ENCODE measurements at regions not wholly inside any gene's neighbourhood (a gene's known extent, or its start where the extent isn't known, plus 50 kb on each side); places are given as distances from the start of the nearest gene placed in this dataset.

DNA sequence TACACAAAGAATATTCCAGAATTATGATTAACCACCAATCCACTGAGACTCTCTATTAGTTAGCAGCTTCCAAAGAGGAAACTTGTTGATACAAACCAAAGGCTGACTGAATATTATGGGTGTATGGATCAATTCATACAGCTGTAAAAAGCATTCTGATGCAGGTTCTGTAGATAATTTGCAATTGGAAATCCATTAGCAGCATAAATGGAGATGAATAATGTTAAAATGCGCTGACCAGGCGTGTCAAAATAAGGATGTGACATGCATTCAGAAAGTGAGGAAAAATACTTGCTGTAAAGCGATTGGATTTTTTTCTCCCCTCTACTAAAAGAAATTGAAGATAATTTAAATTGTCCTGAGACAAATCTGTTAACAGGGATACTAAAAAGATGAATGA, 169.0 kb upstream of the DDX18 start:
- TF ChIP-seq EZH2phosphoT487 (IDR thresholded peaks at IDR 0.05; ENCODE audit: low read depth), result no peak
- TF ChIP-seq, protein P1, sequence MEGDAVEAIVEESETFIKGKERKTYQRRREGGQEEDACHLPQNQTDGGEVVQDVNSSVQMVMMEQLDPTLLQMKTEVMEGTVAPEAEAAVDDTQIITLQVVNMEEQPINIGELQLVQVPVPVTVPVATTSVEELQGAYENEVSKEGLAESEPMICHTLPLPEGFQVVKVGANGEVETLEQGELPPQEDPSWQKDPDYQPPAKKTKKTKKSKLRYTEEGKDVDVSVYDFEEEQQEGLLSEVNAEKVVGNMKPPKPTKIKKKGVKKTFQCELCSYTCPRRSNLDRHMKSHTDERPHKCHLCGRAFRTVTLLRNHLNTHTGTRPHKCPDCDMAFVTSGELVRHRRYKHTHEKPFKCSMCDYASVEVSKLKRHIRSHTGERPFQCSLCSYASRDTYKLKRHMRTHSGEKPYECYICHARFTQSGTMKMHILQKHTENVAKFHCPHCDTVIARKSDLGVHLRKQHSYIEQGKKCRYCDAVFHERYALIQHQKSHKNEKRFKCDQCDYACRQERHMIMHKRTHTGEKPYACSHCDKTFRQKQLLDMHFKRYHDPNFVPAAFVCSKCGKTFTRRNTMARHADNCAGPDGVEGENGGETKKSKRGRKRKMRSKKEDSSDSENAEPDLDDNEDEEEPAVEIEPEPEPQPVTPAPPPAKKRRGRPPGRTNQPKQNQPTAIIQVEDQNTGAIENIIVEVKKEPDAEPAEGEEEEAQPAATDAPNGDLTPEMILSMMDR (IDR thresholded peaks at IDR 0.05; ENCODE audit: low read depth, low read length), result no peak
- Histone ChIP-seq H3K27me3 (ENCODE audit: low read depth, low read length) (no peaks in the 10 kb centered on the region), H3K4me3 (ENCODE audit: low read length) (no peak overlapping the region), H4K20me1 (ENCODE audit: insufficient read depth, low read length) (no peaks in the 10 kb centered on the region), H3K36me3 (replicated peaks; ENCODE audit: low read depth, low read length) (no peaks in the 10 kb centered on the region), H3K9ac (ENCODE audit: low read length) (no peak overlapping the region), H3K4me2 (ENCODE audit: low read length) (no peak overlapping the region), H3K79me2 (ENCODE audit: low read length) (no peaks in the 10 kb centered on the region), H3K27ac (ENCODE audit: low read length) (no peak overlapping the region), H2AFZ (ENCODE audit: low read depth, low read length) (no peak overlapping the region), H3K4me1 (ENCODE audit: low read length) (no peaks in the 10 kb centered on the region), H3K9me3 (ENCODE audit: insufficient read depth, low read length) (no peaks in the 10 kb centered on the region)

DNA sequence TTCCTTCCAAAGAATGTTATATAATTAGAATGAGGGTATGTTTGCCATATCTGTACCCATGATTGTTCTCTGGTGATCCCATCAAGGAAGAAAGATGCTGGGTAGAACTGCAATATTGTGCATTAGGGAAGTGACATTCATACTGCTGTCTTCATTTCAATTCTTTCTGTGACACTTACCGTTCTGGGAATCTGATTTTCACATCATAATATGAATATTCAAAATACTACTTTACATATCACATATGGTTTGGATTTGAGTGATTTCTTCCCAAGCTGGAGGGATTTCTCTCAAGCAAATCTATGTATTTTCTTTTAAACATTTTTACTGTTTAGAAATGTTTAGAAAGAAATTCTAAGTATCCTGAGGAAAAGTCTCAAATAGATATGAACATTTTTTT, 168.4 kb upstream of the DDX18 start:
- no peak overlapping the region for H3K27ac ChIP-seq (ENCODE audit: low read length)
- H3K79me2 ChIP-seq (ENCODE audit: low read length), result no peaks in the 10 kb centered on the region
- H3K4me2 ChIP-seq (ENCODE audit: low read length), result no peak overlapping the region
- no peaks in the 10 kb centered on the region for H3K27me3 ChIP-seq (ENCODE audit: low read depth, low read length)
- H3K4me1 ChIP-seq (ENCODE audit: low read length), result no peaks in the 10 kb centered on the region
- H3K4me3 ChIP-seq (ENCODE audit: low read length), result no peak overlapping the region
- no peaks in the 10 kb centered on the region for H3K9me3 ChIP-seq (ENCODE audit: insufficient read depth, low read length)
- H2AFZ ChIP-seq (ENCODE audit: low read depth, low read length), result no peak overlapping the region
- H3K36me3 ChIP-seq (replicated peaks; ENCODE audit: low read depth, low read length), result no peaks in the 10 kb centered on the region
- H4K20me1 ChIP-seq (ENCODE audit: insufficient read depth, low read length), result no peaks in the 10 kb centered on the region
- TF ChIP-seq, protein P1 (IDR thresholded peaks at IDR 0.05; ENCODE audit: low read depth, low read length), result no peak
- no peak for TF ChIP-seq EZH2phosphoT487 (IDR thresholded peaks at IDR 0.05; ENCODE audit: low read depth)
- no peak overlapping the region for H3K9ac ChIP-seq (ENCODE audit: low read length)

DNA sequence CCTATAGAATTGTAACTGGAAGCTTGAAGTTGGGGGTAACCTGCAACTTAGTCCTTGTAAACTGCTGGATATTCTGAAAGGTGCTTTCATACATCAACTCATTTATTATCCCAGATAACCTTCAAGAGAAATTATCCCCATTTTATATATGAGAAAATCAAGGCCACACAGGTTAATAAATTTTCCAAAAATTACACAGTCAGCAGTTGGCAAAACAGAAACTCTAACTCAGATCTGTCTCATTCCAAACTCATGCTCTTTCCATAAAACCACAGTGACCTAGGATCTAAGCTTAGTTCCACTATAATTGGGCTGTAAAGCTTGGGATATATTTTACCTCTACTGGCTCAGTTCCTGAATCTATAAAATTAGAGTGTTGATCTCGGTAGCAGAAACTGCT, 167.6 kb upstream of the DDX18 start:
- Histone ChIP-seq H3K27me3 (ENCODE audit: low read depth, low read length) (no peaks in the 10 kb centered on the region), H3K9me3 (ENCODE audit: insufficient read depth, low read length) (no peaks in the 10 kb centered on the region), H3K27ac (ENCODE audit: low read length) (no peak overlapping the region), H2AFZ (ENCODE audit: low read depth, low read length) (no peak overlapping the region), H3K4me3 (ENCODE audit: low read length) (no peak overlapping the region), H3K79me2 (ENCODE audit: low read length) (no peaks in the 10 kb centered on the region), H4K20me1 (ENCODE audit: insufficient read depth, low read length) (no peaks in the 10 kb centered on the region), H3K4me2 (ENCODE audit: low read length) (no peak overlapping the region), H3K9ac (ENCODE audit: low read length) (no peak overlapping the region), H3K4me1 (ENCODE audit: low read length) (no peaks in the 10 kb centered on the region), H3K36me3 (replicated peaks; ENCODE audit: low read depth, low read length) (no peaks in the 10 kb centered on the region)
- TF ChIP-seq EZH2phosphoT487 (IDR thresholded peaks at IDR 0.05; ENCODE audit: low read depth), result no peak
- TF ChIP-seq, protein P1 (IDR thresholded peaks at IDR 0.05; ENCODE audit: low read depth, low read length), result no peak

DNA sequence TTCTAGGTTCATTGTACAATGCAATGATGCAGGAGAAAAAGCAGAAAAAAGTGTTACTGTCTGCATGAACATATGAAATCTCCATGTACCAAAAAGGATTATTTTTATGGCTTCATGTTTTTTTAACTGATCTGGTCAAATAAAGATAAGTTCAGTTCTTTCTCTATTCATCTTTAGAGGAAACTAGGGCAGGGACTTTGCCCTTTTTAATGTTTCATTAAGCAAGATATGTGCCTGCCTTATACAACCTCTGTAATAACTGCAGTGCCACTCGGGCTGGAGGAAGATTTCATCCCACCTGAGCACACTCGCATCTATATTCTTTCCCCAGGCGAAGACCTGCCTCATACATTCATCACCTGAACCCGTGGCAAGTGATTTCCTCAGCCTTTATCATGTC, 157.9 kb upstream of the DDX18 start:
- peaks cover 4% of the 10 kb centered on the region; the same call in 1 of the 2 replicates for H3K4me1 ChIP-seq (ENCODE audit: low read length)
- no peaks in the 10 kb centered on the region for H3K79me2 ChIP-seq (ENCODE audit: low read length)
- no peaks in the 10 kb centered on the region for H3K36me3 ChIP-seq (replicated peaks; ENCODE audit: low read depth, low read length)
- H4K20me1 ChIP-seq (ENCODE audit: insufficient read depth, low read length), result no peaks in the 10 kb centered on the region
- no peaks in the 10 kb centered on the region for H3K27me3 ChIP-seq (ENCODE audit: low read depth, low read length)
- no peak overlapping the region for H3K4me2 ChIP-seq (ENCODE audit: low read length)
- H3K27ac ChIP-seq (ENCODE audit: low read length), result no peak overlapping the region
- no peak overlapping the region for H3K9ac ChIP-seq (ENCODE audit: low read length)
- TF ChIP-seq EZH2phosphoT487 (IDR thresholded peaks at IDR 0.05; ENCODE audit: low read depth), result no peak
- TF ChIP-seq, protein P1 (IDR thresholded peaks at IDR 0.05; ENCODE audit: low read depth, low read length), result no peak
- H3K9me3 ChIP-seq (ENCODE audit: insufficient read depth, low read length), result no peaks in the 10 kb centered on the region
- H3K4me3 ChIP-seq (ENCODE audit: low read length), result no peak overlapping the region
- H2AFZ ChIP-seq (ENCODE audit: low read depth, low read length), result no peak overlapping the region

Measured in OCI-LY3 (cell line).